GM10248 (cell line): ENCODE measurements at regions not wholly inside any gene's neighbourhood (a gene's known extent, or its start where the extent isn't known, plus 50 kb on each side); places are given as distances from the start of the nearest gene placed in this dataset.
A peak's percentile ranks its signal among the peaks of the same experiment; 100 is the strongest.

ENCODE experiments used
- CTCF ChIA-PET: fragments of 300-600 bp; sonication (Branson Sonifier 250); formaldehyde crosslinking; extraction: SDS; loops from one replicate; lab custom pipeline; 2021; ENCODE audit warnings: antibody characterized with exemption; lab: Yijun Ruan, JAX
- POLR2A ChIA-PET: fragments of 350-650 bp; sonication (Branson Sonifier 250); formaldehyde crosslinking; extraction: SDS; loops from one replicate; lab custom pipeline; 2020; ENCODE audit warnings: antibody characterized with exemption; lab: Yijun Ruan, JAX
- DNase-seq: peaks from one replicate; pipeline ENCODE4 v3.0.0; 2012; ENCODE audit errors: extremely low spot score
- TF ChIP-seq, protein P1 (sequence below): IDR thresholded peaks from 2 replicates; pipeline ENCODE4 v1.5.1; 2012; ENCODE audit warnings: mild to moderate bottlenecking, low read depth; ENCODE audit errors: extremely low read depth, missing control alignments, control extremely low read depth

- CTCF ChIA-PET: interaction anchor here (1.6 kb wide), 1 partner anchor 37 kb away, joined by 6 read pairs; no protein-coding TSS in a partner anchor
- TF ChIP-seq, protein P1, sequence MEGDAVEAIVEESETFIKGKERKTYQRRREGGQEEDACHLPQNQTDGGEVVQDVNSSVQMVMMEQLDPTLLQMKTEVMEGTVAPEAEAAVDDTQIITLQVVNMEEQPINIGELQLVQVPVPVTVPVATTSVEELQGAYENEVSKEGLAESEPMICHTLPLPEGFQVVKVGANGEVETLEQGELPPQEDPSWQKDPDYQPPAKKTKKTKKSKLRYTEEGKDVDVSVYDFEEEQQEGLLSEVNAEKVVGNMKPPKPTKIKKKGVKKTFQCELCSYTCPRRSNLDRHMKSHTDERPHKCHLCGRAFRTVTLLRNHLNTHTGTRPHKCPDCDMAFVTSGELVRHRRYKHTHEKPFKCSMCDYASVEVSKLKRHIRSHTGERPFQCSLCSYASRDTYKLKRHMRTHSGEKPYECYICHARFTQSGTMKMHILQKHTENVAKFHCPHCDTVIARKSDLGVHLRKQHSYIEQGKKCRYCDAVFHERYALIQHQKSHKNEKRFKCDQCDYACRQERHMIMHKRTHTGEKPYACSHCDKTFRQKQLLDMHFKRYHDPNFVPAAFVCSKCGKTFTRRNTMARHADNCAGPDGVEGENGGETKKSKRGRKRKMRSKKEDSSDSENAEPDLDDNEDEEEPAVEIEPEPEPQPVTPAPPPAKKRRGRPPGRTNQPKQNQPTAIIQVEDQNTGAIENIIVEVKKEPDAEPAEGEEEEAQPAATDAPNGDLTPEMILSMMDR: no peak
- POLR2A ChIA-PET: interaction anchor here (0.6 kb wide), 1 partner anchor 1243 kb away, joined by 3 read pairs; the partner anchor contains the start of gene MTHFSD
- DNase-seq: no peak
Observed at GRCh38 chr16:85312174-85312573, 199.9 kb upstream of the CIBAR2 start.

DNA sequence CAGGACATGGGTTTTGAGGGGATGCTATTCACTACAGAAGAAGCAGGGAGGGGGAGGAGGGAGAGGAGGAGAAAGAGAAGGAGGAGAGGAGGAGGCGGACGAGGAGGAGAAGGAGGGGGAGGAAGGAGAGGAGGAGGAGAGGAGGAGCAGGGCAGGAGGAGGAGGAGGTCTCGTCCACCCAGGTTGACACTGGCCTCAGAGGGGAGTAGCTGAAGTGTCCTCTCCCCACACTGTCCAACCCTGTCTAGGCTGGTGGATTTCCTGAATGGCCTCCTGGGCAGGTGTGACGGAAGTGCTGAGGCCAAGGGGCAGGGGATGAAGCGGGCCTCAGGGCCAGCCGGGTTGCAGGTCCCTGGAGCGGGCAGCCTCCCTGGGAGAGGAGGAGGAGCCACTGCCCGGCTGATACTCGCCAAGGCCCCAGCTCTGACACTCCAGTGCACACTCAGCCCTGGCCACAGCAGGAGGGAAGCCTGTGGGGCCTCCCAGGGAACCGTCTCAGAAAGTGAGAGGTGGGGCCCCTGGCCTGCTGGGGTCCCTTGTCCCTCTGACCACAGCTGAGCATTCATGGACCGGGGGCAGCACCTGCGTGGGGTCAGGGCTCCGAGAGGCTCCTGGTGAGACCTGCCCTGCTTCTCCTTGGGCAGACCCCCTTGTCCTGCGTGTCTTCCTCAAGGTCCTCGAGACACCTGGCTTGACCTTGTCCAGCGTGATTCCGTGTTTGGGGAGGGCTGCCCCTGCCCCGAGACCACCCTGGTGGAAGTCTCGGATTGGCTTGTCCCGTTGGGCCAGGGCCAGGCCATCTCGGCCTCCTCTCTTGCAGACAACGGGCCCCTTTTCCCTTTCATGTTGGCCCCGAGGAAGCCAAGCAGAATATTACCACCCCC is 200.6 kb upstream of the CIBAR2 start:
- TF ChIP-seq, protein P1: no peak
- ChIA-PET CTCF (interaction anchor here (1.6 kb wide), 1 partner anchor 38 kb away, joined by 6 read pairs; no protein-coding TSS in a partner anchor), POLR2A (no interaction called here)
- DNase-seq: no peak

DNA sequence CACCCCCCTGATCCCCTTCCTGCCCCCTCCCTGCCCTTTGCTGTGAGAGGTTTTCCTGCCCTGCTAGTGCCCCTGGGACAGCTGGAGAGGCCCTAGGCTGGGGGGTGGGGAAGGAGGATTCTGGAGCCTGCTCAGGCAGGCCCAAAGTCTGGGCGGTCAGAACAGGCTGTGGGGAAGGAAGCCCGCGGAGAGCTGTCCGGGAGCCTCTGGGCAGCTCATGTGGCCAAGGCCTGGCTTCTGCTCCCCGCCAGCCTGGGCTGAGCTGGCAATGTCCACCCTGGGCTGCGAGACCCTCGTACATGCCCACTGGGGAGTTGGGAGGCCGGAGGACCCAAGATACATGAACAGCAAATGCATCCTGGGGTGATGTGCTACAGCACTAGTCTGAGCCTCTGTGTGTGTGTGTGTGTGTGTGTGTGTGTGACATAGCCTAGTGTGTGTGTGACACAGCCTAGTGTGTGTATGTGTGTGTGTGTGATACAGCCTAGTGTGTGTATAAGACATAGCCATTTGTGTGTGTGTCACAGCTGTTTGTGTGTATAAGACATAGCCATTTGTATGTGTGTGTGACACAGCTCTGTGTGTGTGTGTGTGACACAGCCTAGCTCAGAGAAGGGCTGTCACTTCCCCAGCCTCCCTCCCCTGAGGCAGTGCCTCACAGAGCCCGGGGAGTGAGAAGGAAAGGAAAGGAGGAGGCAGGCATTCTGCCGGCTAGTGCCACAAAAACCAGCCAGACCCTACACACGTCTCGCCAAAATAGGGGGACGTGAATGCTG is 201.4 kb upstream of the CIBAR2 start:
- DNase-seq: no peak
- TF ChIP-seq, protein P1: no peak
- ChIA-PET CTCF (interaction anchor here (1.2 to 1.6 kb wide), 3 partner anchors 9 to 38 kb away, joined by 3 to 6 read pairs (median 4); no protein-coding TSS in a partner anchor), POLR2A (no interaction called here)

DNA sequence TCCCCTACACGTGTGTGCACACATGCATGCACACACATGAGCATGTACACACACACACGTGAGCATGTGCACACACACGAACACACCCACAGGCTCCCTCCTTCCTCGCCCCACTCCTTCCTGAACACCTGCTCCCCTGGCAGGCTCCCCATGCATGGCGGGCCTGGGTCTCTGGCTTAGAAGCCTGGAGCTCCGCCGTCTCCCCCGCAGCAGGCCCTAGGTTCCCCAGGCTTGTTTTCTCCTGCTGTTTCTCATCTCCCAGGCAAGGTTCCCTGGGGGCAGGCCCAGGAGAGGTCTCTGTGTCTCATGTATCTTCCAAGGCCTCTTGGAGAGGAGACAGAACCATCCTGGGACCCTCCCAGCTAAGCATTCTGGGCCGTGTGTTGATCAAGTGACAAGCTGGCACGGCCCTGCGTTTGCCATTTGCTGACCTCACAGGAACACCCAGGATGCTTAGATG is 202.3 kb upstream of the CIBAR2 start:
- TF ChIP-seq, protein P1: no peak
- CTCF ChIA-PET: interaction anchor here (1.0 to 1.3 kb wide), 3 partner anchors 8 to 16 kb away, joined by 3 to 4 read pairs (median 3); no protein-coding TSS in a partner anchor
- POLR2A ChIA-PET: no interaction called here
- no peak for DNase-seq

DNA sequence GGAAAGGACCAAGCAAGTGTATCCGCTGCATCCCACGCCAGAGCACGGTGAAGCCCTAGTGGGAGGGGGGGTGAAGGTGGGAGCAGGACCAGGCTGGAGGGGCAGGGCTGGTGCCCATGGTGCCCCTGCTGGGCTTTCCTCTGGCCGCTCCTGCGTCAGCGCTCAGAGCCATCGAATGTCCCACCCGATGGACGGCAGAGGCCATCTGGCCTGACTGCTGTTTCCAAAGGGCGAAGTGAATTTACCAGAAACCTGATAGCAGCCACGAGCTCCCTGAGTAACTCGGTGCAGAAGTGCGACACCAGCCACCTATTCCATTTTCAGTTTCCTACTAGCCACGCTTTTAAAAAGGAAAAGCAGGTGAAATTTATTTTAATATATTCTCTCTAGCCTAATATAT is 203.6 kb upstream of the CIBAR2 start:
- TF ChIP-seq, protein P1: no peak
- DNase-seq: no peak
- POLR2A ChIA-PET: no interaction called here
- CTCF ChIA-PET: no interaction called here

- TF ChIP-seq, protein P1: peak; percentile 77
- POLR2A ChIA-PET: no interaction called here
- DNase-seq: peak; percentile 77
- CTCF ChIA-PET: no interaction called here
Observed at GRCh38 chr16:85316321-85316919, 204.1 kb upstream of the CIBAR2 start.
